ENCODE measurements at regions not wholly inside any gene's neighbourhood (a gene's known extent, or its start where the extent isn't known, plus 50 kb on each side); places are given as distances from the start of the nearest gene placed in this dataset.

- no peak for TF ChIP-seq BHLHE40 (IDR thresholded peaks at IDR 0.05; ENCODE audit: low read depth, low read length)
- TF ChIP-seq RCOR1 (IDR thresholded peaks at IDR 0.05; ENCODE audit: insufficient replicate concordance, low read length), result no peak
- TF ChIP-seq MXI1 (IDR thresholded peaks at IDR 0.05; ENCODE audit: borderline replicate concordance, low read depth, low read length), result no peak
- no peak for TF ChIP-seq POLR2A (IDR thresholded peaks at IDR 0.05; ENCODE audit: low read depth, low read length)
- no peak for TF ChIP-seq CEBPB (IDR thresholded peaks at IDR 0.05; ENCODE audit: low read depth, low read length)
- H3K18ac ChIP-seq (ENCODE audit: low read depth, low read length), result no peak overlapping the region
- no peak for ATAC-seq (ENCODE audit: low read depth)
- no peak overlapping the region for H2BK20ac ChIP-seq (ENCODE audit: low read depth, low read length)
- H3K27ac ChIP-seq (ENCODE audit: insufficient read depth, low read length), result no peak overlapping the region
- H4K91ac ChIP-seq (ENCODE audit: insufficient read depth, low read depth, low read length), result no peak overlapping the region
- H3K4me3 ChIP-seq (ENCODE audit: insufficient read depth, low read depth, low read length), result no peak overlapping the region
- no CpG with 5 or more reads among the region's 5 CpGs for WGBS, 2 experiments (ENCODE audit: extremely low coverage in 2 of 2, insufficient read length in 1 of 2)
- dilution Hi-C loops (cut with HindIII; ENCODE audit: low sequenced_read_pairs, unreplicated experiment) (no loop called here), in situ Hi-C loops (cut with MboI; ENCODE audit: low sequenced_read_pairs) (no loop called here), intact Hi-C loops (cut with micrococcal nuclease) (no loop called here)
- no peak overlapping the region for H2AK5ac ChIP-seq (ENCODE audit: low read depth, low read length)
- H3K4me2 ChIP-seq (ENCODE audit: low read depth, low read length), result no peak overlapping the region
- H2AK9ac ChIP-seq (replicated peaks; ENCODE audit: low read depth, low read length, poor library complexity), result no peak overlapping the region
- no peak overlapping the region for H2BK120ac ChIP-seq (ENCODE audit: low read depth, low read length)
- no peak overlapping the region for H3K56ac ChIP-seq (ENCODE audit: extremely low read depth, insufficient read depth, low read length)
- no peak overlapping the region for H3K23ac ChIP-seq (ENCODE audit: low read depth, low read length)
- no peak overlapping the region for H2AFZ ChIP-seq (replicated peaks; ENCODE audit: low read length, poor library complexity)
- no peaks in the 10 kb centered on the region for H4K20me1 ChIP-seq (ENCODE audit: insufficient read depth, low read length)
- H3K9ac ChIP-seq (ENCODE audit: low read depth, low read length), result no peak overlapping the region
- no peaks in the 10 kb centered on the region for H3K36me3 ChIP-seq (ENCODE audit: control insufficient read depth, insufficient read depth, low read length)
- no peak overlapping the region for H4K5ac ChIP-seq (ENCODE audit: low read depth, low read length)
- H3K4ac ChIP-seq (ENCODE audit: low read depth, low read length), result no peak overlapping the region
- no peak overlapping the region for H3K14ac ChIP-seq (replicated peaks; ENCODE audit: low read depth, low read length)
- ChIA-PET CTCF (no interaction called here), POLR2A (ENCODE audit: unreplicated experiment) (no interaction called here)
- H3K4me1 ChIP-seq (ENCODE audit: control insufficient read depth, insufficient read depth, low read length), result no peaks in the 10 kb centered on the region
- DNase-seq, result no peak
- no peaks in the 10 kb centered on the region for H3K79me1 ChIP-seq (ENCODE audit: low read depth in 1 of 2, low read length in 2 of 2)
- no TSS peak for BruUV-seq (replicated peaks)
- no peak overlapping the region for H4K8ac ChIP-seq (ENCODE audit: low read depth in 2 of 2, low read length in 2 of 2)
- no peaks in the 10 kb centered on the region for H3K27me3 ChIP-seq (ENCODE audit: control insufficient read depth, insufficient read depth, low read length)
- H2BK5ac ChIP-seq (ENCODE audit: low read depth, low read length, poor library complexity, severe bottlenecking), result no peak overlapping the region
- H3K9me1 ChIP-seq (ENCODE audit: insufficient read depth, low read length), result no peaks in the 10 kb centered on the region
- H3K9me3 ChIP-seq (ENCODE audit: control insufficient read depth, insufficient read depth, low read length), result peaks cover 58% of the 10 kb centered on the region
- no peak overlapping the region for H2BK15ac ChIP-seq (ENCODE audit: low read depth, low read length)
These were observed 308.3 kb downstream of the MYCN start for GRCh38 chr2:16248571-16249105.

Data from IMR-90 (cell line).